GM20431 (cell line): ENCODE measurements at regions not wholly inside any gene's neighbourhood (a gene's known extent, or its start where the extent isn't known, plus 50 kb on each side); places are given as distances from the start of the nearest gene placed in this dataset.

Experiments used
- in situ Hi-C: fragments of 300-500 bp; cut with MseI, MboI; formaldehyde crosslinking; loops from one replicate; pipeline ENCODE4 v1.15.0; 2020; ENCODE audit warnings: low sequenced_read_pairs; ENCODE audit not compliant: unreplicated experiment

DNA sequence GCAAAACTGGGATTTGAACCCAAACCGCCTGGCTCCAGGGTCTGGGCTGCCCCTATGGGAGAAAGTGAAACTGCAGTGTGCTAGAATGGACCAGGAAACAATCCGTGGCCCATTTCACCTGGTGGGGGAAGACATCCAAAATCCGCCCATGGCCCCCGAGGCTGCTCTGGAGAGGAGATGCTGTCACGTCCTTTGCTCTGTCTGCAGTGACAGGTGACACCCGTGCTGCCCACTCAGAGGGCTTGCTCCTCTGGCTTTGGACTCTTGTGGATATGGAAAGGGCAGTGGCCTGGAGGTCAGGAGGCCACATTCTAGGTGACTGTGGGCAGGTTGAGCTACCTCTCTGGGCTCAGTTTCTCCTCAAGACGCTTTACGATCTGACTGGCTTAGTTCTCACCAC, 151.2 kb upstream of the GPR26 start:
- in situ Hi-C loops: no loop called here

DNA sequence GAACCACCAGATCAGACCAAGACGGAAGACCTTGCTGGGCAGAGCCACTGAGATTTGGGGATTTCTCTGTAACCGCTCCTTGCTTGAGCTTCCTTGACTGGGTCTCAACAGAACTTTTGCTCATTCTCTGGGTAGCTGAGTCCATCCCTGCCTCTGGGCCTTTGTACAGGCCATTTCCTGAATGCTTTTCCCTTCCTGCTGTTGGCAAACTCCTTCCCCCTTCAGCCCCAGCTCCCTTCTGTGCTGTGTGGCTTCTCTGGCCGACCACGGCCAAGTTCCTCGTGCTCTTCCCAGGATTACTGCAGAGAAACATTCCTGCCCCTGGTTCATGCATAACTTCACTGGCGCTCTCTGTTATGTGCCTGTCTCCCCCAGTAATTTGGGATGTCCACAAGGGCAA, 150.5 kb upstream of the GPR26 start:
- in situ Hi-C loops: no loop called here

- in situ Hi-C loops: no loop called here
Measured at GRCh38 chr10:123516291-123516690, 149.9 kb upstream of the GPR26 start.

DNA sequence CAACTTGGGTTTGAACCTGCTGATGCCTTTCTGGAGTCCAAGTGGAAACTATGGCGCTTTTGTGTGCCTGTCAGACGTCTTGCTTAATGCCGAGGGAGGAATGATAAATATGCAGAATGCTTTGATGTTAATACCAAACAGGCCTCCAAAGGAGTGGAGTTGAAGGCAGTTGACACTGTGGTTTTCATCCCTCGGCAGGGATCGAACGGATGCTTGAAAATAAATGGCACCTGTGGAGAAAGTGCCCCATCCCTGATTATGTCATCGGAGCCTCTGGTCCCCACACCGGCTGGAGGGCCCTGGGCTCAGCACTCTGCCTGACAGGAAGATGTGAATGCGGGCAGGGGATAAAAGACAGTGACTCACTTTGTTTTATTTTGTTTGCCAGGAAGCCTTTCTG, 148.7 kb upstream of the GPR26 start:
- in situ Hi-C loops: no loop called here

DNA sequence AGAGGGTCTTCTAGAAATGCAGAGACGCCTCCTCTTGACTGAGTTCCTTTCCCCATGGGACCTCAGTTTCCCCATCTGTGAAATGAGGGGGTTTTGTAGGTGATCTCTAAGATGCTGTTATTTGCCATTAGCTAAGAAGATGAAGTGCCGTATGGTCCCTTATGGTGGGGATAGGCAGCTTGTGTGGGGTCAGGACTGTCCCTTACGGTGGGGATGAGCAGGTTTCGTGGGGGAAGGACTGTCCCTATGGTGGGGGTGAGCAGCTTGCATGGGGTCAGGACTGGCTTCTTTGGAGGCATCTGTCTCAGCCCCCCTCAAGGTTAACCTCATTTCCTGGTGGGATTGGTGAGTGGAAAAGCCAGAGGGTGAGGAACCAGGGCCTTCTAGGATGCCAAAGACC, 148.3 kb upstream of the GPR26 start:
- in situ Hi-C loops: no loop called here

DNA sequence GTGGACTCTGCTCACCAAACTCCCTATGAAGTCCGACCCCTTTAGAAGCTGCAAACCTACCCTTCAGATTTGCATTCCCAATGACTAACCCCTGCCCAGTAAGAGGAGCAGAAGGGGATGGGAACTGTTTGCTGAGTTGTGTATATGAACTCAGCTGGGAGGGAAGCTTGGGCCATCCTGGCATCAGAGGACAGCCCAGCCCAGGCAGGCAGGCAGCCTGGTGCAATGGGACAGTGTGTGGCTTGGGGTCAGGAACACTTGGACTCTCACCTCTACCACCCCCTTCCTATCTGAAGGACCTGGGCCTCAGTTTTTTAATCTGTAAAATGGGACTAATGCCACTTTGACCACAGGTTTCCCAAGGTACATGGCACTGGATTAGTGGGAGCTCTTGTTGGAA, 147.4 kb upstream of the GPR26 start:
- in situ Hi-C loops: no loop called here

DNA sequence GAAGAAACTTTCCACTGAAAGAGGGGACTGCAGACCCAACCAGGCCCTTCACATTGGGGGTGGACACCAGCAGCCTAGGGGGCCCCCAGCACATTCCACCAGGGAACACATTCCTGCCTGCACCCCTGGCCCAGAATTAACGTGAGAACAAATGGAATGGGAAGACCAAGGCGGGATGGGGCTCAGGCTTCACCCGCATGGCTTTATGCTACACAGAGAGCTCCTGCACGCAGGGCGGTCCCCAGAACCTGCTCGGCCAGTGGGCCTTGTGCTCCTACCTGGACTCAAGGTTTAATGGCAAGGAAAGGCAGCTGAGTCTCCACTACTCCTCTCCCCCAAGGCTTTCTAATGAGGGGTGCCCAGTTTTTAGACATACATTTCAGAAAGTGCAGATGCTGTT, 146.3 kb upstream of the GPR26 start:
- in situ Hi-C loops: no loop called here

DNA sequence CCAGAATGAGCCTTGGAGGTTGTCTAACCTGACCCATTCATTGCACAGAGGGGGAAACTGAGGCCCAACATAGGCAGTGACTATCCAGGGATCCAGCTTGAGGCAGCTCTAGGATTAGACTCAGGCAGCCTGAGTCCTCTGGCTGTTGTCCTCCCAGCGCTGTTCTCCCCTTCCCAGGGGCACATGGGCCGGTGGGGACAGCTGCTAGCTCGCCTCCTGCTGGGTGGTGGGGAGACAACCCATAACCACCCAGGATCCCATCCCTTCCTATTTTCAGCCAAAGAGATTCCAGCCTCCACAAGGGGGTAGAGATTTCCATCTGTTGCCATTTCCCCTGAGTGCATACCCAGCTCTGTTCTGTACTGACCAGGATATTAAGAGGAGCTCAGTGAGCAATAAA, 145.1 kb upstream of the GPR26 start:
- in situ Hi-C loops: no loop called here

- in situ Hi-C loops: no loop called here
Measured at GRCh38 chr10:123521556-123521955, 144.6 kb upstream of the GPR26 start.

GRCh38 chr10:123522702-123523312, 143.3 kb upstream of the GPR26 start:
- in situ Hi-C loops: no loop called here

DNA sequence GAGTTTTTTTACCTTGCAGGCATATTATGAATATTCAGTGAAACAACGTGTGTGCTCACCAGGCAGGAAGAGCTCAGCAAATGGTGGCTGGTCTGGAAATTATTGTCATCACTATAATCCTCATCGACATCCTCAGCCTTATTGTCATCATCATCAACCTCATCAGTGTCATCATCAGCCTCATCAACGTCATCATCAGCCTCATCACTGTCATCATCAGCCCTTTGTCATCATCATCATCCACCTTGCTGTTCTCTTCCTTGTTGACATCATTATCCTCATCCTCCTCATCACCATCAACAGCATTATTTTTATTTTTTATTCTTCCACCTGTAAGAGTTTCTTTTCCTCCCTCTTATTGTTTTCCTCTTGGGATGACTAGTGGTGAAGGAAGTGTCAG, 142.3 kb upstream of the GPR26 start:
- in situ Hi-C loops: no loop called here

GRCh38 chr10:123526356-123527064, 139.6 kb upstream of the GPR26 start:
- in situ Hi-C loops: no loop called here

DNA sequence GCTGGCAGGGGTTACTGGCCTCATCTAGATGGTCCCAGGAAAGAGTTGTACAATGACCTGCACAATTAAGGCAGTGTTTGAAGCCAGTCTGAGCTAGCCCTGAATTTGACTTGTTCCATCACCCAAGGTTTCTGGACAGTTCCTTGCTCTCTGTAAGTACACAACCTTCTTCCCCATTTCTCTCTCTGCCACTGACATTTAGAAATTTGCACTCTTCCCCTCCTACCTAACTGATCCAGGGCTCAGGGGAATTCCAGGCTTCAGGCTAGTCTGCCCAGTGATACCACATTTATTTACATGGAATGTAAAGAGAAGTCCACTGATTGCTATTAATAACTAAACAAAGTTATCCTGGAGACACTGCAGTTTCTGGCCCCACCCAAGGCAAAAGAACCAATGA, 139.0 kb upstream of the GPR26 start:
- in situ Hi-C loops: no loop called here

GRCh38 chr10:123529146-123529760, 136.9 kb upstream of the GPR26 start:
- in situ Hi-C loops: no loop called here

GRCh38 chr10:123530166-123530870, 135.8 kb upstream of the GPR26 start:
- in situ Hi-C loops: no loop called here

- in situ Hi-C loops: no loop called here
Measured at GRCh38 chr10:123535386-123535785, 130.8 kb upstream of the GPR26 start.

DNA sequence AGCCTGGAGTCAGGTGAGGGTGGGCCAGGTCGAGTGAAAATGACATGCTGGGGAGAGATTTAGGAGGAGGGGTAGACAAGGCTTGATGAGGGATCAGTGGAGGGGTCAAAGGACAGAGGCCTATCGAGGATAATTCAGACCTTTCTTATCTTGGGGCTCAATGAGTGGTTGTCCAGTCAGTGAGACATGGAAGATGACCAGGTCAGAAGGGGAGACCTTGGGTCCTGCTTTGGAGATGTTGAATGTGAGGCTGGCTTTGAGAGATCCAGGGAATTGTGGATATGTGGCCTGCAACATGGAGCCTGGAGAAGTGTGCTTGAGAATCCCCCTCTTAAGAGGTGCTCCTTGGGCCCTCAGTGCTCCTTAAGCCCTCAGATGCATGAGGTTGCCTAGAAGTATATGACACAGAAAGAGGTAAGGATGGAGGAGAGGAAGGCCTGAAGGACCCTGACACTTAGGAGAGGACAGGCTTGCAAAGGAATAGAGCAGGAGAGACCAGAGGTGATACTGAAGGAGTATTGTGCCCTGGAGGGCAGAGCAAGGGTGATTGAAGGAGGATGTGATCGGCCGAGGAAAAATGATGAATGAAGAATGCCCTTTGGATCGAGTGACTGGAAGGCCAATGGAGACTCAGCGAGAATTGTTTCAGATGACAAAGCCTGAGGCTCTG, 129.8 kb upstream of the GPR26 start:
- in situ Hi-C loops: no loop called here

- in situ Hi-C loops: no loop called here
Measured at GRCh38 chr10:123537188-123537961, 128.8 kb upstream of the GPR26 start.

- in situ Hi-C loops: no loop called here
Measured at GRCh38 chr10:123538401-123539320, 127.5 kb upstream of the GPR26 start.
